Upper lobe of left lung (tissue), 6 donors: ENCODE measurements at regions not wholly inside any gene's neighbourhood (a gene's known extent, or its start where the extent isn't known, plus 50 kb on each side); places are given as distances from the start of the nearest gene placed in this dataset.
A peak's percentile ranks its signal among the peaks of the same experiment; 100 is the strongest.

Experiments used
- ATAC-seq, 2 donors: fragments of 200-7000 bp; cut with Tn5 transposase; one replicate each; pipeline ENCODE4 v1.9.1; 2022; ENCODE audit warnings: mild to moderate bottlenecking in 2 of 2, moderate library complexity in 2 of 2; ENCODE audit not compliant: low FRiP score in 2 of 2
- DNase-seq, 2 donors: peaks; one replicate each; pipeline ENCODE4 v3.0.0-alpha.2; 2019 to 2020
- H3K27ac ChIP-seq, 4 donors: fragments of 200-600 bp; sonication (generic); one replicate each; pipeline ENCODE4 v1.5.1; 2016 to 2019
- H3K27me3 ChIP-seq, 4 donors: fragments of 200-600 bp; sonication (generic); one replicate each; pipeline ENCODE4 v1.5.1; 2017 to 2019
- H3K36me3 ChIP-seq, 4 donors: fragments of 200-600 bp; sonication (generic); one replicate each; pipeline ENCODE4 v1.5.1; 2016 to 2019
- H3K4me1 ChIP-seq, 4 donors: fragments of 200-600 bp; sonication (generic); one replicate each; pipeline ENCODE4 v1.5.1; 2018 to 2019
- H3K4me3 ChIP-seq, 4 donors: fragments of 200-600 bp; sonication (generic); one replicate each; pipeline ENCODE4 v1.5.1; 2017 to 2019; ENCODE audit warnings: mild to moderate bottlenecking in 2 of 4, moderate library complexity in 1 of 4
- H3K9me3 ChIP-seq, 4 donors: fragments of 200-600 bp; sonication (generic); one replicate each; pipeline ENCODE4 v1.5.1; 2018 to 2019
- CTCF ChIP-seq, 6 experiments: fragments of 450-650 bp in 4 of 6; fragments of 200-600 bp in 2 of 6; sonication (generic) in 2 of 6; IDR thresholded peaks; one replicate each; pipeline ENCODE4 v1.5.1; 2016 to 2019; ENCODE audit warnings: antibody characterized with exemption in 6 of 6
- EP300 ChIP-seq, 4 donors: sonication (generic); formaldehyde crosslinking; IDR thresholded peaks; one replicate each; pipeline ENCODE4 v1.5.1; 2017; ENCODE audit warnings: antibody characterized with exemption in 4 of 4, control low read depth in 2 of 4
- POLR2A ChIP-seq, 4 donors: fragments of 450-650 bp; IDR thresholded peaks; one replicate each; pipeline ENCODE4 v1.5.1; 2016 to 2017; ENCODE audit warnings: antibody characterized with exemption in 4 of 4, mild to moderate bottlenecking in 2 of 4
- POLR2AphosphoS5 ChIP-seq, 2 donors: sonication (generic); formaldehyde crosslinking; IDR thresholded peaks; one replicate each; pipeline ENCODE4 v1.5.1; 2017; ENCODE audit warnings: antibody characterized with exemption in 2 of 2
- WGBS, 2 donors: methylation state at CpG; one replicate each; pipeline ENCODE4 v1.1.5; 2017 to 2018; 5-methylcytosine and 5-hydroxymethylcytosine counted together
- donor health status: DM: no; HTN: no; CAD: no; lungs with moderate emphysema.
- donor health status: DM: no; HTN: yes; CAD: no; lungs with severe emphysema.

- Histone ChIP-seq H3K4me3 (no peak overlapping the region), H3K4me1 (no peaks in the 10 kb centered on the region), H3K27me3 (no peaks in the 10 kb centered on the region), H3K36me3 (no peaks in the 10 kb centered on the region), H3K9me3 (no peaks in the 10 kb centered on the region), H3K27ac (no peak overlapping the region)
- ATAC-seq, result no peak
- DNase-seq, result no peak
- TF ChIP-seq POLR2A (IDR thresholded peaks at IDR 0.05) (no peak), CTCF (IDR thresholded peaks at IDR 0.05) (no peak), EP300 (IDR thresholded peaks at IDR 0.05) (no peak), POLR2AphosphoS5 (IDR thresholded peaks at IDR 0.05) (no peak)
- 80 to 84% methylated on average over 4 of the region's 4 CpGs for WGBS, 2 donors
These were observed 170.5 kb upstream of the TBX20 start for GRCh38 chr7:35424440-35424839.

GRCh38 chr7:35422715-35423114 lies 168.8 kb upstream of the TBX20 start:
- Histone ChIP-seq H3K27ac (no peak overlapping the region), H3K27me3 (no peaks in the 10 kb centered on the region), H3K4me1 (no peaks in the 10 kb centered on the region), H3K36me3 (no peaks in the 10 kb centered on the region), H3K4me3 (no peak overlapping the region), H3K9me3 (no peaks in the 10 kb centered on the region)
- ATAC-seq (no peak), DNase-seq (no peak)
- WGBS, 2 donors, result 90 to 93% methylated on average over 2 of the region's 2 CpGs
- TF ChIP-seq CTCF (IDR thresholded peaks at IDR 0.05) (no peak), POLR2AphosphoS5 (IDR thresholded peaks at IDR 0.05) (no peak), POLR2A (IDR thresholded peaks at IDR 0.05) (no peak), EP300 (IDR thresholded peaks at IDR 0.05) (no peak)

- Histone ChIP-seq H3K36me3 (no peaks in the 10 kb centered on the region), H3K27me3 (no peaks in the 10 kb centered on the region), H3K9me3 (no peaks in the 10 kb centered on the region), H3K4me3 (no peak overlapping the region), H3K4me1 (no peaks in the 10 kb centered on the region), H3K27ac (no peak overlapping the region)
- no peak for TF ChIP-seq CTCF (IDR thresholded peaks at IDR 0.05)
- no peak for TF ChIP-seq POLR2AphosphoS5 (IDR thresholded peaks at IDR 0.05)
- no peak for TF ChIP-seq EP300 (IDR thresholded peaks at IDR 0.05)
- TF ChIP-seq POLR2A (IDR thresholded peaks at IDR 0.05), result no peak
- no peak for DNase-seq
- WGBS, 2 donors, result 57 to 62% methylated on average over 4 of the region's 4 CpGs
- no peak for ATAC-seq
These were observed 166.8 kb upstream of the TBX20 start for GRCh38 chr7:35420656-35421055.

GRCh38 chr7:35419391-35419755 lies 165.5 kb upstream of the TBX20 start:
- Histone ChIP-seq H3K4me1 (no peaks in the 10 kb centered on the region), H3K27me3 (no peaks in the 10 kb centered on the region), H3K9me3 (no peaks in the 10 kb centered on the region), H3K27ac (no peak overlapping the region), H3K4me3 (no peak overlapping the region), H3K36me3 (no peaks in the 10 kb centered on the region)
- no peak for ATAC-seq
- no peak for DNase-seq
- TF ChIP-seq POLR2AphosphoS5 (IDR thresholded peaks at IDR 0.05) (no peak), EP300 (IDR thresholded peaks at IDR 0.05) (no peak), POLR2A (IDR thresholded peaks at IDR 0.05) (no peak), CTCF (IDR thresholded peaks at IDR 0.05) (no peak)
- WGBS, 2 donors, result 77% methylated on average over 5 of the region's 5 CpGs

GRCh38 chr7:35418716-35419390 lies 165.0 kb upstream of the TBX20 start:
- H3K27me3 ChIP-seq, result no peaks in the 10 kb centered on the region
- no peak overlapping the region for H3K4me3 ChIP-seq
- no peaks in the 10 kb centered on the region for H3K36me3 ChIP-seq
- peak in 1 of 2 donors; percentile 66 for DNase-seq
- no peaks in the 10 kb centered on the region for H3K4me1 ChIP-seq
- no peak for TF ChIP-seq POLR2A (IDR thresholded peaks at IDR 0.05)
- TF ChIP-seq POLR2AphosphoS5 (IDR thresholded peaks at IDR 0.05), result no peak
- TF ChIP-seq CTCF (IDR thresholded peaks at IDR 0.05), result no peak
- no peak for TF ChIP-seq EP300 (IDR thresholded peaks at IDR 0.05)
- 73 to 81% methylated on average over 21 to 24 of the region's 24 CpGs for WGBS, 2 donors
- H3K27ac ChIP-seq, result no peak overlapping the region
- no peaks in the 10 kb centered on the region for H3K9me3 ChIP-seq
- no peak for ATAC-seq
